ENCODE measurements at regions not wholly inside any gene's neighbourhood (a gene's known extent, or its start where the extent isn't known, plus 50 kb on each side); places are given as distances from the start of the nearest gene placed in this dataset.

GRCh38 chr6:164917211-164917610, 392.2 kb downstream of the C6orf118 start:
- DNase-seq (ENCODE audit: low read depth in 2 of 2), result no peak

DNA sequence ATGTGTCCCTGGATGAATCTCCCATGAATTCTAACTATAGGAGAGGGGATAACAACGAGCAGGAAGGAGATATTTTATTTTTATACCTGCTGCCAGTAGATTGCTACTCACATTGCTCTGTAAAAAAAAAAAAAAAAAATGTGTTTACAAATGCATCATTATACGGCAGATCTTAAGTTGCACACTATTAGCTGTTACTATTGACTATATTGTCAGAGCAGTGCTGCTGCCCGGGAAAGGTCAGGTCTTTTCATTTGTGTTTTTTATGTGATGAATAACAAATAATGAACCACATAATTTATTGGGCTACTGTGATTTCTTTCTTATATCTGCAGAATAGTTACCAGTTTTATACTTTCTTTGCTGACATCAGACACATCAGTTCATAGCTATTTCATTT, 393.3 kb downstream of the C6orf118 start:
- DNase-seq (ENCODE audit: low read depth in 2 of 2), result no peak

GRCh38 chr6:164911873-164912580, 397.4 kb downstream of the C6orf118 start:
- no peak for DNase-seq (ENCODE audit: low read depth in 2 of 2)

- no peak for DNase-seq (ENCODE audit: low read depth in 2 of 2)
Observed at GRCh38 chr6:164911151-164911550, 398.3 kb downstream of the C6orf118 start.

DNA sequence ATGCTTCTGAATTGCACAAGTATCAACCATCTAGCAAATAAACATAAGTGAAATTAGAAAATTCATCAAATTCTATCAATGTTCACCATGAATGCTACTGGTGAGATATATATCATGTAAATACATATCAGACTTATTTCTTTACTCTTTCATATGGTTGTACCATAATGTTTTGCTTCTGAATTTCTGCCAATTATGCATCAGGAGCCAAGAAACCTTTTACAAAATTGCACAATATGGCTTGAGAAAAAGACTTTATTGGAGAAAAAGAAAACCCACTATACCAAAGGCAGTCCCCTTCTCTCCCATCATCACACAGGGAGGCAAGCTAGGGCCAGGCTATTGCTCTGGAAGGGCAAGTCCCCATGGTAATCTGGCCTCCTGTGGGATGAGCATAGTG, 402.6 kb downstream of the C6orf118 start:
- no peak for DNase-seq (ENCODE audit: low read depth in 2 of 2)

- DNase-seq (ENCODE audit: low read depth in 2 of 2), result no peak
Observed at GRCh38 chr6:164905311-164905710, 404.1 kb downstream of the C6orf118 start.

- DNase-seq (ENCODE audit: low read depth in 2 of 2), result no peak
Observed at GRCh38 chr6:164898412-164898811, 411.0 kb downstream of the C6orf118 start.

- DNase-seq (ENCODE audit: low read depth in 2 of 2), result no peak
Observed at GRCh38 chr6:164897523-164898235, 411.7 kb downstream of the C6orf118 start.

DNA sequence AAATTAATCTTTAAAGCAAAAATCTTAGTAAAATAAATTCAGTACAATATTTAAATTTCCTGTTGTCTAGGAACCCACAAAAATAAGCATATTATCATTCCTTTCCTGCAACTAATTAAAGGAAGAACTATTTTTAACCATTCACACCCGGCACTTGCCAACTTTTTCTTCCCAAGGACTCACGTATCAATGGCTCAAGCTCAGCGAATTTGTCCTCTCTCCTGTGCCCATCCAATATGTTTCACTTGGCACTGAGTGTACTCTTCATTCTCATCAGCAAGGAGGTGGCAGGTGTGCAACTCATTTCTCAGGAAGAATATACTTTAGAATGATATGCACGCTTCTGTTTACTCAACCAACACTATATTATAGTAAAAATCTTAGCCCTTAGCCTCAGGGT, 419.4 kb downstream of the C6orf118 start:
- DNase-seq (ENCODE audit: low read depth in 2 of 2), result no peak

GRCh38 chr6:164887660-164888059, 421.7 kb downstream of the C6orf118 start:
- no peak for DNase-seq (ENCODE audit: low read depth in 2 of 2)

- no peak for DNase-seq (ENCODE audit: low read depth in 2 of 2)
Observed at GRCh38 chr6:164882236-164882635, 427.2 kb downstream of the C6orf118 start.

DNA sequence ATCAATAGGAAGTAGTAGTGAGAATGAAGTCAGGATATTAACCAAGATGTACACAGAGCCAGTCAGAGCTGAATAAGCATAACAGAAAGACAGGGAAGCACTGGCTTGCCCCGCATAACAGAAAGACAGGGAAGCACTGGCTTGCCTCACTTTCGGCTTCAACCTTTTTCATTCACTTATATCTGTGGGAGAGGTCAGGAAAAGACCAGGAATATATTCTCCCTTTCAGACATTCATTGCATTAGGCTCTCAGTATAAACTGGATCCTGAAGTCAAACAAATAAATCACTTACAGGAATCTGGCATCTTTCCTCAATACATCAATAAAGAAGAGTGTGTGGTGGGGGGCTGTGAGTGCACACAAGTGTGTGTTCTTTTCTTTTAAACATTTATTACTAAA, 437.6 kb downstream of the C6orf118 start:
- DNase-seq (ENCODE audit: low read depth in 2 of 2), result no peak

DNA sequence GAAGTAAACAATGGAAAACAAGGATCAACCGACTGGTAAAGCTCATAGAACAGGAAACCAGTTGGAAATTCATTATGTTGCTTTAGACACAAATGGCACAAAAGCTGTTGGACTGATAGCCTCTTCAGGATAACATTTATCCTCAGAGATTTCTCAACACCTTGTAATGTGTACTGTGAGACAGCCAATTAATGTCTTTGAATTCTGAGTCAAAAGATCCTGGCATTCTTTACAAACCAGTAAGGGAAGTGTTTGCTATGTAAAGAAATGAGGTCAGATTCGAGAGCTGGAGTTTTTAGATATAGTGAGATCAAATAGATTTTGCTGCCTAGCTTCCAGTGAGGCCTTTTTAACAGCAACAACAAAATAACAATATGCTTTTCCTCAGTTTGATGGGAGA, 439.2 kb downstream of the C6orf118 start:
- no peak for DNase-seq (ENCODE audit: low read depth in 2 of 2)

- DNase-seq (ENCODE audit: low read depth in 2 of 2), result no peak
Observed at GRCh38 chr6:164861967-164862366, 447.4 kb downstream of the C6orf118 start.

GRCh38 chr6:164859816-164860215, 449.6 kb downstream of the C6orf118 start:
- no peak for DNase-seq (ENCODE audit: low read depth in 2 of 2)

DNA sequence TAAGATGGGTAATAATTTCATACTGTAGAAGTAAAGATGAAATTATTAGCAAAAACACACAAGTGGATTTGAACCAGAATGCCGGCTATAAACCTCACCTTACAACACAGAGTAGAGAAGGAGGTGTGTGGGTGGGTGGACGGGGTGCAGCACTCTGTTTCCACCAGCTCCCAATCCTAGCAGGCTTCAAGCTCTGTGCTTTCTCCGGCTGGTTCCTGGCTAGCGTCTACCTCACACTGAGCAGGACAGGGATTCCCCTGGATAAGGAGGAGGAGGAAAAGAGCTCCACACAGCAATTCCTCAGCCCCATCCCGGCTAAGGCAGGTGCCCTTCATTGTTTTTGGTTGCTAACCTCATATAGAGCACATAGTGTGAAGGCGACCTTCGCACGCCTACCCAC, 453.3 kb downstream of the C6orf118 start:
- no peak for DNase-seq (ENCODE audit: low read depth in 2 of 2)

DNA sequence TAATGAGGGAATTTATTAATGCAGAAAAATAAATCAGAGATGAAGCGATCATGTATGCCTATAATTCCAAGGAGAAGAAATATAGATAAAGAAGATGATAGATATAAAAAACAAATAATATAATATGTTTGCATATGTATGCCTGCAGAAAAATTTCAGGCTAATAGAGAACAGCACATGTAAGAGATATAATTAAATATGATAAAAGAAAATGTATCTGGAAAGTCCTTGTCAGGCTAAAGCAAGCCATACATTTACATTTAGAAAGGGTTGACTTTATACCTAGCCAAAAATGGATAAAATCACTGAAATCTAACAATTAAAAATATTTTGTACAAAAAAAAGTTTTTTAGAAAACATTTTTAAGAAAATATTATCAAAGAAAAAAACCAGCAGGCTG, 454.1 kb downstream of the C6orf118 start:
- DNase-seq (ENCODE audit: low read depth in 2 of 2), result no peak

- no peak for DNase-seq (ENCODE audit: low read depth in 2 of 2)
Observed at GRCh38 chr6:164854526-164854925, 454.9 kb downstream of the C6orf118 start.

- no peak for DNase-seq (ENCODE audit: low read depth in 2 of 2)
Observed at GRCh38 chr6:164845773-164846172, 463.6 kb downstream of the C6orf118 start.

DNA sequence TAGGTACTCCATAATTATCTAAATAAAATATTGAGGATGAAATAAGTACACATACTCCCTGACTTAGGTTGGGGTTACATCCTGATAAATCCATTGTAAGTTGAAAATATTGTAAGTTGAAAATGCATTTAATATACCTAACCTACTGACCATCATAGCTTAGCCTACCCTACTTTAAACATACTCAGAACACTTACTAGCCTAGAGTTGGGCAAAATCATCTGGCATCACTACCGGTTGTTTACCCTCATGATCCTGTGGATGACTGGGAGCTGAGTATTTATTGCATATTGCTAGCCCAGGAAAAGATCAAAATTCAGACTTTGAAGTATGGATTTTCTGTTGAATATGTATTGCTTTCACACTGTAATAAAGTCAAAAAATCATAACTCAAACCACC, 467.3 kb downstream of the C6orf118 start:
- no peak for DNase-seq (ENCODE audit: low read depth in 2 of 2)

- DNase-seq (ENCODE audit: low read depth in 2 of 2), result no peak
Observed at GRCh38 chr6:164838068-164838615, 471.3 kb downstream of the C6orf118 start.

DNA sequence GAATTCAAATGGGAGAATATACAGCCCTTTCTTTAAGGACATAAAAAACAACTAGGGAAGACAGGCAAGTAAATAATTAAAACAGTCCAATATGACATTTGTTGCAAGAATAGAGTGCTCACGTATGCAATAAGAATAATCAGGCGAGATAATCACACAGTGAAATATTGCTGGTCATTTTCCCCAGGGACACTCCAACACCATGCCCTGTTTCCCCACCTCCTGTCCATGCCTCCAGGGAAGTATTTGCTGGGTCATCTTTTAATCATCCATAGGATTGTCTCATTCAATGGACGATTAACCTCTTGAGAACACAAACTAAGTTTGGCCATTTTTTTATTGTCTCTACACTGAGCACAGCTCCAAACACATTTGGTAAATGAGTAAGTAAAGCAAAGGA, 472.9 kb downstream of the C6orf118 start:
- no peak for DNase-seq (ENCODE audit: low read depth in 2 of 2)

DNA sequence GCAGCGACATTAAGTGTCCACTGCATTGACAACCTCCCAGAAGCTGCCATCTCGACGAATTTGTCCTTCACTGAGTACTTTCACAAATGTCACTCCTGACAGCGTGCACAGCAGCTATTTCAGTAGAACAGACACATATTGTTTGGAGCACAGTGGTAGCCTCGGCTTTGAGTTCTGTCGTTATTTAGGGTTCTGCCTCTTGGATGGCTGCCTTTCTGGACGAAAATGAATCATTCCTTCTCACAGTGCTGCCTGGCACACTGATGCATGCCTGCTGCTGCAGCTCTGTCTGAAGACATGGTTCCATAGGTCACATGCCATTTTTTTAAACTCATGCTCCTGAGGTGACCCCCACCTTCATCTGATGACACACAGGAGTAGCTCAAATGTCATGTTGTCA, 477.0 kb downstream of the C6orf118 start:
- DNase-seq (ENCODE audit: low read depth in 2 of 2), result no peak
